OCI-LY3 (cell line): ENCODE measurements at regions not wholly inside any gene's neighbourhood (a gene's known extent, or its start where the extent isn't known, plus 50 kb on each side); places are given as distances from the start of the nearest gene placed in this dataset.

ENCODE experiments used
- H2AFZ ChIP-seq: fragments of 200-600, 300-600 bp; shearing (Covaris generic); 2 replicates; pipeline ENCODE4 v1.6.0; 2014; ENCODE audit warnings: antibody characterized with exemption, low read depth, low read length
- H3K27ac ChIP-seq: fragments of 200-600, 300-600 bp; sonication (generic); 2 replicates; pipeline ENCODE4 v1.5.1; 2014; ENCODE audit warnings: mild to moderate bottlenecking, low read length, moderate library complexity, mixed read lengths
- H3K27me3 ChIP-seq: fragments of 200-600, 300-600 bp; sonication (generic); 2 replicates; pipeline ENCODE4 v1.6.1; 2014; ENCODE audit warnings: low read depth, low read length, mixed read lengths
- H3K36me3 ChIP-seq: fragments of 200-600, 300-600 bp; sonication (generic); replicated peaks from 2 replicates; pipeline ENCODE3; 2014; ENCODE audit warnings: low read depth, low read length, mixed read lengths
- H3K4me1 ChIP-seq: fragments of 300-600, 200-600 bp; sonication (generic); 2 replicates; pipeline ENCODE4 v1.6.1; 2014; ENCODE audit warnings: low read length, mixed read lengths
- H3K4me2 ChIP-seq: fragments of 200-600, 300-600 bp; sonication (generic); 2 replicates; pipeline ENCODE4 v1.6.1; 2014; ENCODE audit warnings: low read length, mixed read lengths
- H3K4me3 ChIP-seq: fragments of 300-600, 200-600 bp; sonication (generic); 2 replicates; pipeline ENCODE4 v1.5.1; 2014; ENCODE audit warnings: antibody characterized with exemption, mild to moderate bottlenecking, low read length, moderate library complexity
- H3K79me2 ChIP-seq: fragments of 300-600, 200-600 bp; shearing (Covaris generic); 2 replicates; pipeline ENCODE4 v1.6.1; 2014; ENCODE audit warnings: mild to moderate bottlenecking, low read length, mixed read lengths
- H3K9ac ChIP-seq: fragments of 300-600, 200-600 bp; shearing (Covaris generic); 2 replicates; pipeline ENCODE4 v1.6.0; 2014; ENCODE audit warnings: mild to moderate bottlenecking, low read length, moderate library complexity
- H3K9me3 ChIP-seq: fragments of 200-600, 300-600 bp; shearing (Covaris generic); 2 replicates; pipeline ENCODE4 v1.6.1; 2014; ENCODE audit warnings: low read length, mixed read lengths; ENCODE audit not compliant: insufficient read depth
- H4K20me1 ChIP-seq: fragments of 200-600, 300-600 bp; sonication (generic); 2 replicates; pipeline ENCODE4 v1.6.1; 2016; ENCODE audit warnings: low read length, mixed read lengths; ENCODE audit not compliant: insufficient read depth
- EZH2phosphoT487 ChIP-seq: fragments of 200-600 bp; shearing (Covaris generic); IDR thresholded peaks from 2 replicates; pipeline ENCODE4 v1.6.1; 2018; ENCODE audit warnings: antibody characterized with exemption, mixed run types, low read depth
- TF ChIP-seq, protein P1 (sequence below): fragments of 200-600, 300-600 bp; sonication (generic); IDR thresholded peaks from 2 replicates; pipeline ENCODE4 v1.5.1; 2014; ENCODE audit warnings: antibody characterized with exemption, low read length, low read depth

DNA sequence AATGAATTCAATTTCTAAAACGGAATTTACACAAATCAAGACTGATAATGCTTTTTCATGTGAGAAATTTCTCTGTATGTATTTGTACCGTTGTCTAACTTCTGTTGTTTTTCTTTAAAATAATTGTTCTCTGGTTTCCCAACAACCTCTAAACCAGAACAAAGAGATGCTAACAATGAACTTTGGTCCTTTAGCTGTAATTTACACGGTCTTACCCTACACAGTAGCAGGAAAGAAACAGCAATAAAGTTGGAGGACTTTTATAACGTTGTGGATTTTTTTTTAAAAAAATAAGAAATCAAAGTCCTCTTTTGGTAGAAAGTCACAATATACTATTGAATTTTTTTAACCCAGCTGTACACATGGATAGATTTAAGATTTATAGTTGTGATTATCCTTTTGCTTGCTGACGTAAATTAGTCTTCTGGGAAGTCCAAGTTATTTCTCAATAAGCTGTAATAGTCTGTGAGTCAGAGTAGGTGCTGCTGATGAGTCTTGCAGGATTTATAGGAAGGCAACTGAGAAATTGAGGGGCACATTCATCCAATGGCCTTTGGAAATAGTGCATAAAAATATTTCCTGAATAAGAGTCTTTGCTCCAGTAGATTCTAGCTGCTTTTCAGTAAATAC, 76.8 kb upstream of the PCSK1 start:
- Histone ChIP-seq H3K27ac (no peak overlapping the region), H3K79me2 (no peaks in the 10 kb centered on the region), H3K27me3 (no peaks in the 10 kb centered on the region), H3K9ac (no peak overlapping the region), H3K9me3 (no peaks in the 10 kb centered on the region), H3K4me3 (no peak overlapping the region), H3K36me3 (no peaks in the 10 kb centered on the region), H4K20me1 (no peaks in the 10 kb centered on the region), H3K4me2 (no peak overlapping the region), H3K4me1 (peaks cover 13% of the 10 kb centered on the region), H2AFZ (no peak overlapping the region)
- TF ChIP-seq EZH2phosphoT487, result no peak
- TF ChIP-seq, protein P1, sequence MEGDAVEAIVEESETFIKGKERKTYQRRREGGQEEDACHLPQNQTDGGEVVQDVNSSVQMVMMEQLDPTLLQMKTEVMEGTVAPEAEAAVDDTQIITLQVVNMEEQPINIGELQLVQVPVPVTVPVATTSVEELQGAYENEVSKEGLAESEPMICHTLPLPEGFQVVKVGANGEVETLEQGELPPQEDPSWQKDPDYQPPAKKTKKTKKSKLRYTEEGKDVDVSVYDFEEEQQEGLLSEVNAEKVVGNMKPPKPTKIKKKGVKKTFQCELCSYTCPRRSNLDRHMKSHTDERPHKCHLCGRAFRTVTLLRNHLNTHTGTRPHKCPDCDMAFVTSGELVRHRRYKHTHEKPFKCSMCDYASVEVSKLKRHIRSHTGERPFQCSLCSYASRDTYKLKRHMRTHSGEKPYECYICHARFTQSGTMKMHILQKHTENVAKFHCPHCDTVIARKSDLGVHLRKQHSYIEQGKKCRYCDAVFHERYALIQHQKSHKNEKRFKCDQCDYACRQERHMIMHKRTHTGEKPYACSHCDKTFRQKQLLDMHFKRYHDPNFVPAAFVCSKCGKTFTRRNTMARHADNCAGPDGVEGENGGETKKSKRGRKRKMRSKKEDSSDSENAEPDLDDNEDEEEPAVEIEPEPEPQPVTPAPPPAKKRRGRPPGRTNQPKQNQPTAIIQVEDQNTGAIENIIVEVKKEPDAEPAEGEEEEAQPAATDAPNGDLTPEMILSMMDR, result no peak

GRCh38 chr5:96516631-96517071, 83.6 kb upstream of the PCSK1 start:
- no peaks in the 10 kb centered on the region for H3K79me2 ChIP-seq
- TF ChIP-seq, protein P1, result no peak
- TF ChIP-seq EZH2phosphoT487, result no peak
- H3K9ac ChIP-seq, result no peak overlapping the region
- H2AFZ ChIP-seq, result no peak overlapping the region
- no peaks in the 10 kb centered on the region for H3K9me3 ChIP-seq
- H3K4me1 ChIP-seq, result peaks cover 13% of the 10 kb centered on the region
- no peaks in the 10 kb centered on the region for H4K20me1 ChIP-seq
- H3K27me3 ChIP-seq, result no peaks in the 10 kb centered on the region
- H3K36me3 ChIP-seq, result no peaks in the 10 kb centered on the region
- no peak overlapping the region for H3K4me2 ChIP-seq
- H3K27ac ChIP-seq, result no peak overlapping the region
- no peak overlapping the region for H3K4me3 ChIP-seq

- Histone ChIP-seq H3K9ac (no peak overlapping the region), H2AFZ (no peak overlapping the region), H3K4me1 (peaks cover 12% of the 10 kb centered on the region), H3K9me3 (no peaks in the 10 kb centered on the region), H3K79me2 (no peaks in the 10 kb centered on the region), H4K20me1 (no peaks in the 10 kb centered on the region), H3K36me3 (no peaks in the 10 kb centered on the region), H3K27me3 (no peaks in the 10 kb centered on the region), H3K4me3 (no peak overlapping the region), H3K4me2 (no peak overlapping the region), H3K27ac (no peak overlapping the region)
- TF ChIP-seq, protein P1, result no peak
- no peak for TF ChIP-seq EZH2phosphoT487
Measured at GRCh38 chr5:96517295-96517694, 84.2 kb upstream of the PCSK1 start.

- TF ChIP-seq, protein P1, result no peak
- no peak for TF ChIP-seq EZH2phosphoT487
- H4K20me1 ChIP-seq, result no peaks in the 10 kb centered on the region
- no peak overlapping the region for H3K9ac ChIP-seq
- H3K27ac ChIP-seq, result no peak overlapping the region
- H3K79me2 ChIP-seq, result no peaks in the 10 kb centered on the region
- no peak overlapping the region for H3K4me2 ChIP-seq
- H3K4me3 ChIP-seq, result no peak overlapping the region
- H3K36me3 ChIP-seq, result no peaks in the 10 kb centered on the region
- H3K4me1 ChIP-seq, result no peaks in the 10 kb centered on the region
- no peaks in the 10 kb centered on the region for H3K27me3 ChIP-seq
- no peak overlapping the region for H2AFZ ChIP-seq
- H3K9me3 ChIP-seq, result no peaks in the 10 kb centered on the region
Measured at GRCh38 chr5:96520345-96520744, 87.3 kb upstream of the PCSK1 start.
